Keratinocyte (primary cell): ENCODE measurements at regions not wholly inside any gene's neighbourhood (a gene's known extent, or its start where the extent isn't known, plus 50 kb on each side); places are given as distances from the start of the nearest gene placed in this dataset.

Experiments used
- DNase-seq: peaks from one replicate; pipeline ENCODE4 v3.0.0-alpha.2; 2011; ENCODE audit warnings: low read depth, missing footprints, low spot score
- FAIRE-seq: peaks from 2 replicates; lab custom pipeline; 2011; peaks lifted over from hg19 to GRCh38; lab: Jason Lieb, UNC
- H2AFZ ChIP-seq: 2 replicates; pipeline ENCODE4 v1.6.0; 2012; ENCODE audit warnings: low read length, control low read depth, inconsistent platforms; ENCODE audit not compliant: control insufficient read depth
- H3K27ac ChIP-seq: 2 replicates; pipeline ENCODE4 v1.5.1; 2011; ENCODE audit warnings: low read length; ENCODE audit not compliant: control insufficient read depth, insufficient read depth
- H3K27me3 ChIP-seq: 3 replicates; pipeline ENCODE4 v1.6.0; 2011; ENCODE audit warnings: low read length; ENCODE audit not compliant: control insufficient read depth, insufficient read depth; ENCODE audit errors: extremely low read depth
- H3K36me3 ChIP-seq, 2 experiments: 2 replicates in 1 of 2; 3 replicates in 1 of 2; pipeline ENCODE4 v1.5.1; 2011; ENCODE audit warnings: low read length in 2 of 2, mild to moderate bottlenecking in 1 of 2; ENCODE audit not compliant: control insufficient read depth in 2 of 2, insufficient read depth in 2 of 2; ENCODE audit errors: extremely low read depth in 1 of 2
- H3K4me1 ChIP-seq: 3 replicates; pipeline ENCODE4 v1.5.1; 2011; ENCODE audit warnings: low read length; ENCODE audit not compliant: control insufficient read depth, insufficient read depth; ENCODE audit errors: extremely low read depth
- H3K4me2 ChIP-seq: 3 replicates; pipeline ENCODE4 v1.6.0; 2011; ENCODE audit warnings: low read depth, low read length; ENCODE audit not compliant: control insufficient read depth, insufficient read depth; ENCODE audit errors: extremely low read depth
- H3K4me3 ChIP-seq, 3 experiments: fragments of 200-600 bp in 1 of 3; sonication (generic) in 1 of 3; 2 replicates in 2 of 3; 3 replicates in 1 of 3; pipeline ENCODE4 v1.5.1; 2011 to 2016; ENCODE audit warnings: low read length in 3 of 3, mild to moderate bottlenecking in 3 of 3, control low read depth in 2 of 3, inconsistent platforms in 1 of 3, low read depth in 1 of 3, mixed read lengths in 1 of 3, mixed run types in 1 of 3, moderate library complexity in 1 of 3; ENCODE audit not compliant: control insufficient read depth in 2 of 3, insufficient read depth in 2 of 3; ENCODE audit errors: extremely low read depth in 1 of 3
- H3K79me2 ChIP-seq: 2 replicates; pipeline ENCODE4 v1.6.0; 2012; ENCODE audit warnings: low read length; ENCODE audit not compliant: control insufficient read depth, insufficient read depth
- H3K9ac ChIP-seq: 3 replicates; pipeline ENCODE4 v1.6.0; 2011; ENCODE audit warnings: low read length; ENCODE audit not compliant: control insufficient read depth, insufficient read depth; ENCODE audit errors: extremely low read depth
- H3K9me1 ChIP-seq: 3 replicates; pipeline ENCODE4 v1.6.0; 2011; ENCODE audit warnings: low read length; ENCODE audit not compliant: control insufficient read depth, insufficient read depth; ENCODE audit errors: extremely low read depth
- H3K9me3 ChIP-seq: 2 replicates; pipeline ENCODE4 v1.5.1; 2012; ENCODE audit warnings: low read depth, low read length; ENCODE audit not compliant: control insufficient read depth
- H4K20me1 ChIP-seq: 3 replicates; pipeline ENCODE4 v1.6.0; 2011; ENCODE audit warnings: low read length; ENCODE audit not compliant: control insufficient read depth, insufficient read depth; ENCODE audit errors: extremely low read depth
- EZH2 ChIP-seq: IDR thresholded peaks from one replicate; pipeline ENCODE4 v1.6.1; 2012; ENCODE audit warnings: inconsistent platforms, mild to moderate bottlenecking, low read length, moderate library complexity
- dilution Hi-C: fragments of 300-500 bp; cut with MboI; formaldehyde crosslinking; loops from one replicate; pipeline ENCODE4 v1.7.0; 2020; ENCODE audit warnings: low sequenced_read_pairs; ENCODE audit not compliant: extremely low pct_ligation_motif_present
- TF ChIP-seq, protein P1 (sequence below), 3 experiments: IDR thresholded peaks in 1 of 3; conservative IDR thresholded peaks in 1 of 3; optimal IDR thresholded peaks in 1 of 3; 2 replicates in 2 of 3; 3 replicates in 1 of 3; pipeline versions ENCODE3 to v1.5.1; 2011; ENCODE audit warnings: low read length in 3 of 3, mild to moderate bottlenecking in 3 of 3, moderate library complexity in 2 of 3, control low read depth in 1 of 3, inconsistent platforms in 1 of 3; ENCODE audit not compliant: insufficient read depth in 2 of 3; ENCODE audit errors: extremely low read depth in 1 of 3

DNA sequence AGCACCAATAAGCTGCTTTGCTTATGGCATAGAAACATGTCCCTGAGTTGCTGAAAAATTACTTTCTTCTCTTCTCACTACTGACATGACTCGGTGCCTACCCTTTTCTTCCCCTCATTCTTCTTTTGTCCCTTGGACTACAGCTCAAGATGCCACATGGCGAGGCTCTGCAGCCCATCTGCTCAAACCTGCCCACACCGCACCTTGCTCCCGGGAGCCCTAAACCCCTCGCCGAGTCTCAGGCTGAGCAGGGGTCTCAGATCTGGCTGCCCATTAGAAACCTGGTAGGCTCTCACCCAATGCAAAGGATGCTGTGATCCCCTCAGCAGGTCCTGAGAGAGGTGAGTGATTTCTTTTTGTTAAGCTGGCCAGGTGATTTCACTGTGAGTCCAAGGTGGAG is 251.7 kb upstream of the IRX1 start:
- dilution Hi-C loops: no loop called here
- Histone ChIP-seq H3K4me3 (no peak overlapping the region), H3K27me3 (no peaks in the 10 kb centered on the region), H3K9ac (no peak overlapping the region), H3K4me2 (no peak overlapping the region), H3K9me1 (no peaks in the 10 kb centered on the region), H4K20me1 (no peaks in the 10 kb centered on the region), H3K9me3 (no peaks in the 10 kb centered on the region), H3K4me1 (peaks cover 7% of the 10 kb centered on the region), H3K79me2 (no peaks in the 10 kb centered on the region), H3K36me3 (no peaks in the 10 kb centered on the region), H2AFZ (no peak overlapping the region), H3K27ac (no peak overlapping the region)
- DNase-seq: no peak
- no peak for FAIRE-seq
- TF ChIP-seq, protein P1, sequence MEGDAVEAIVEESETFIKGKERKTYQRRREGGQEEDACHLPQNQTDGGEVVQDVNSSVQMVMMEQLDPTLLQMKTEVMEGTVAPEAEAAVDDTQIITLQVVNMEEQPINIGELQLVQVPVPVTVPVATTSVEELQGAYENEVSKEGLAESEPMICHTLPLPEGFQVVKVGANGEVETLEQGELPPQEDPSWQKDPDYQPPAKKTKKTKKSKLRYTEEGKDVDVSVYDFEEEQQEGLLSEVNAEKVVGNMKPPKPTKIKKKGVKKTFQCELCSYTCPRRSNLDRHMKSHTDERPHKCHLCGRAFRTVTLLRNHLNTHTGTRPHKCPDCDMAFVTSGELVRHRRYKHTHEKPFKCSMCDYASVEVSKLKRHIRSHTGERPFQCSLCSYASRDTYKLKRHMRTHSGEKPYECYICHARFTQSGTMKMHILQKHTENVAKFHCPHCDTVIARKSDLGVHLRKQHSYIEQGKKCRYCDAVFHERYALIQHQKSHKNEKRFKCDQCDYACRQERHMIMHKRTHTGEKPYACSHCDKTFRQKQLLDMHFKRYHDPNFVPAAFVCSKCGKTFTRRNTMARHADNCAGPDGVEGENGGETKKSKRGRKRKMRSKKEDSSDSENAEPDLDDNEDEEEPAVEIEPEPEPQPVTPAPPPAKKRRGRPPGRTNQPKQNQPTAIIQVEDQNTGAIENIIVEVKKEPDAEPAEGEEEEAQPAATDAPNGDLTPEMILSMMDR (optimal IDR thresholded peaks at IDR 0.05 in 1 of 3, IDR thresholded peaks at IDR 0.05 in 1 of 3, conservative IDR thresholded peaks at IDR 0.05 in 1 of 3; ENCODE audit: extremely low read depth in 1 of 3, insufficient read depth in 2 of 3, low read length in 3 of 3): no peak
- TF ChIP-seq EZH2: no peak

GRCh38 chr5:3343211-3343610 is 252.4 kb upstream of the IRX1 start:
- no peaks in the 10 kb centered on the region for H4K20me1 ChIP-seq
- H3K4me2 ChIP-seq: no peak overlapping the region
- H3K4me1 ChIP-seq: peaks cover 7% of the 10 kb centered on the region
- DNase-seq (no peak), FAIRE-seq (no peak)
- H3K27ac ChIP-seq: no peak overlapping the region
- H3K9ac ChIP-seq: no peak overlapping the region
- TF ChIP-seq, protein P1 (optimal IDR thresholded peaks at IDR 0.05 in 1 of 3, IDR thresholded peaks at IDR 0.05 in 1 of 3, conservative IDR thresholded peaks at IDR 0.05 in 1 of 3; ENCODE audit: extremely low read depth in 1 of 3, insufficient read depth in 2 of 3, low read length in 3 of 3): no peak
- TF ChIP-seq EZH2: no peak
- no peaks in the 10 kb centered on the region for H3K9me1 ChIP-seq
- no peaks in the 10 kb centered on the region for H3K79me2 ChIP-seq
- no peaks in the 10 kb centered on the region for H3K36me3 ChIP-seq
- no peak overlapping the region for H3K4me3 ChIP-seq
- H3K27me3 ChIP-seq: no peaks in the 10 kb centered on the region
- no peak overlapping the region for H2AFZ ChIP-seq
- no peaks in the 10 kb centered on the region for H3K9me3 ChIP-seq
- dilution Hi-C loops: no loop called here
